ENCODE measurements at regions not wholly inside any gene's neighbourhood (a gene's known extent, or its start where the extent isn't known, plus 50 kb on each side); places are given as distances from the start of the nearest gene placed in this dataset.

- Histone ChIP-seq H3K4me3 (no peak overlapping the region), H3K9ac (ENCODE audit: insufficient read depth in 1 of 2, low read length in 2 of 2) (no peak overlapping the region), H3K4me1 (ENCODE audit: control insufficient read depth in 5 of 5, insufficient read depth in 5 of 5, low read length in 5 of 5) (peaks cover 0 to 14% (median 10%) of the 10 kb centered on the region in 5 donors), H3K36me3 (ENCODE audit: control insufficient read depth in 4 of 4, insufficient read depth in 4 of 4, low read length in 4 of 4) (no peaks in the 10 kb centered on the region), H3K9me3 (ENCODE audit: control insufficient read depth in 4 of 4, insufficient read depth in 3 of 4, low read length in 3 of 4) (peaks cover 0 to 4% (median 1%) of the 10 kb centered on the region in 4 donors), H3K27me3 (ENCODE audit: control insufficient read depth in 3 of 3, insufficient read depth in 3 of 3, low read length in 2 of 3) (no peaks in the 10 kb centered on the region), H3K27ac (ENCODE audit: low read depth in 1 of 2, low read length in 1 of 2) (no peak overlapping the region)
- no peak for TF ChIP-seq CTCF (IDR thresholded peaks at IDR 0.05; ENCODE audit: control extremely low read depth, extremely low read depth)
- 59 to 65% methylated on average over 8 of the region's 8 CpGs for WGBS, 2 donors
- ATAC-seq (ENCODE audit: insufficient read depth, low FRiP score) = no peak
- peak; percentile 46 to 69 (median 49) for DNase-seq
Measured at GRCh38 chr9:106467113-106467864, 395.7 kb upstream of the ZNF462 start.

- Histone ChIP-seq H3K27ac (ENCODE audit: low read depth in 1 of 2, low read length in 1 of 2) (no peak overlapping the region), H3K4me3 (no peak overlapping the region), H3K36me3 (ENCODE audit: control insufficient read depth in 4 of 4, insufficient read depth in 4 of 4, low read length in 4 of 4) (no peaks in the 10 kb centered on the region), H3K4me1 (ENCODE audit: control insufficient read depth in 5 of 5, insufficient read depth in 5 of 5, low read length in 5 of 5) (peaks cover 0 to 14% (median 10%) of the 10 kb centered on the region in 5 donors), H3K9me3 (ENCODE audit: control insufficient read depth in 4 of 4, insufficient read depth in 3 of 4, low read length in 3 of 4) (peaks cover 0 to 4% (median 1%) of the 10 kb centered on the region in 4 donors), H3K9ac (ENCODE audit: insufficient read depth in 1 of 2, low read length in 2 of 2) (no peak overlapping the region), H3K27me3 (ENCODE audit: control insufficient read depth in 3 of 3, insufficient read depth in 3 of 3, low read length in 2 of 3) (no peaks in the 10 kb centered on the region)
- ATAC-seq (ENCODE audit: insufficient read depth, low FRiP score) = no peak
- TF ChIP-seq CTCF (IDR thresholded peaks at IDR 0.05; ENCODE audit: control extremely low read depth, extremely low read depth) = no peak
- DNase-seq = no peak
- WGBS, 2 donors = 83 to 85% methylated on average over 1 of the region's 1 CpG
Measured at GRCh38 chr9:106467865-106468164, 395.2 kb upstream of the ZNF462 start.

- Histone ChIP-seq H3K9me3 (ENCODE audit: control insufficient read depth in 4 of 4, insufficient read depth in 3 of 4, low read length in 3 of 4) (peaks cover 0 to 4% (median 1%) of the 10 kb centered on the region in 4 donors), H3K4me3 (no peak overlapping the region), H3K27me3 (ENCODE audit: control insufficient read depth in 3 of 3, insufficient read depth in 3 of 3, low read length in 2 of 3) (no peaks in the 10 kb centered on the region), H3K36me3 (ENCODE audit: control insufficient read depth in 4 of 4, insufficient read depth in 4 of 4, low read length in 4 of 4) (no peaks in the 10 kb centered on the region), H3K4me1 (ENCODE audit: control insufficient read depth in 5 of 5, insufficient read depth in 5 of 5, low read length in 5 of 5) (peaks cover 0 to 14% (median 10%) of the 10 kb centered on the region in 5 donors), H3K9ac (ENCODE audit: insufficient read depth in 1 of 2, low read length in 2 of 2) (no peak overlapping the region), H3K27ac (ENCODE audit: low read depth in 1 of 2, low read length in 1 of 2) (no peak overlapping the region)
- TF ChIP-seq CTCF (IDR thresholded peaks at IDR 0.05; ENCODE audit: control extremely low read depth, extremely low read depth) = no peak
- ATAC-seq (ENCODE audit: insufficient read depth, low FRiP score) = no peak
- DNase-seq = no peak
Measured at GRCh38 chr9:106468431-106468830, 394.5 kb upstream of the ZNF462 start.

GRCh38 chr9:106478312-106478711, 384.7 kb upstream of the ZNF462 start:
- H3K9me3 ChIP-seq (ENCODE audit: control insufficient read depth in 4 of 4, insufficient read depth in 3 of 4, low read length in 3 of 4) = peaks cover 0 to 4% (median 0%) of the 10 kb centered on the region in 4 donors
- H3K27ac ChIP-seq (ENCODE audit: low read depth in 1 of 2, low read length in 1 of 2) = peak overlapping the region in 1 of 2 donors; percentile 59
- no peak overlapping the region for H3K4me3 ChIP-seq
- no peaks in the 10 kb centered on the region for H3K27me3 ChIP-seq (ENCODE audit: control insufficient read depth in 3 of 3, insufficient read depth in 3 of 3, low read length in 2 of 3)
- no peak for ATAC-seq (ENCODE audit: insufficient read depth, low FRiP score)
- WGBS, 2 donors = 45 to 61% methylated on average over 1 of the region's 1 CpG
- peak in 1 of 3 donors; percentile 14 for DNase-seq
- H3K4me1 ChIP-seq (ENCODE audit: control insufficient read depth in 5 of 5, insufficient read depth in 5 of 5, low read length in 5 of 5) = peaks cover 0 to 36% (median 0%) of the 10 kb centered on the region in 5 donors
- H3K9ac ChIP-seq (ENCODE audit: insufficient read depth in 1 of 2, low read length in 2 of 2) = no peak overlapping the region
- TF ChIP-seq CTCF (IDR thresholded peaks at IDR 0.05; ENCODE audit: control extremely low read depth, extremely low read depth) = no peak
- no peaks in the 10 kb centered on the region for H3K36me3 ChIP-seq (ENCODE audit: control insufficient read depth in 4 of 4, insufficient read depth in 4 of 4, low read length in 4 of 4)
